HCT116 (cell line): ENCODE measurements at regions not wholly inside any gene's neighbourhood (a gene's known extent, or its start where the extent isn't known, plus 50 kb on each side); places are given as distances from the start of the nearest gene placed in this dataset.

ENCODE experiments used
- ATAC-seq: fragments of 200-7000 bp; cut with Tn5 transposase; 2 replicates; pipeline ENCODE4 v1.9.1; 2020; ENCODE audit warnings: mild to moderate bottlenecking, moderate library complexity
- BruUV-seq: library from RNA; stranded (reverse); fragments of 400-500 nt; replicated peaks from 2 replicates; lab custom pipeline; 2021; lab: Mats Ljungman, UMichigan
- CTCF ChIA-PET: fragments of 300-600 bp; sonication (Branson Sonifier 250); formaldehyde crosslinking; loops from one replicate; lab custom pipeline; 2021; ENCODE audit warnings: antibody characterized with exemption; lab: Charles Lee
- POLR2A ChIA-PET: fragments of 300-600, 350-600 bp; sonication (Branson Sonifier 250); formaldehyde crosslinking; loops from one replicate; lab custom pipeline; 2021; ENCODE audit warnings: antibody characterized with exemption; lab: Charles Lee
- RAD21 ChIA-PET, 2 experiments: fragments of 300-600 bp; sonication (Branson Sonifier 250); formaldehyde crosslinking; loops; one replicate each; lab custom pipeline; 2023; ENCODE audit warnings: low total read pairs in 2 of 2; ENCODE audit not compliant: uncharacterized antibody in 2 of 2, unreplicated experiment in 2 of 2, low non-redundant PET in 1 of 2; lab: Charles Lee
- DNase-seq: peaks from one replicate; pipeline ENCODE4 v3.0.0-alpha.2; 2010; ENCODE audit warnings: low read depth, low spot score
- H2AFZ ChIP-seq: fragments of 200-600 bp; shearing (Covaris generic), sonication (generic); 2 replicates; pipeline ENCODE4 v1.6.1; 2017; ENCODE audit warnings: low read depth, mixed run types, mixed read lengths, antibody characterized with exemption, low read length; ENCODE audit not compliant: poor library complexity, severe bottlenecking
- H3K27ac ChIP-seq: 2 replicates; pipeline ENCODE4 v1.5.1; 2012; ENCODE audit warnings: low read depth, low read length
- H3K27me3 ChIP-seq: fragments of 200-600 bp; sonication (generic); 2 replicates; pipeline ENCODE4 v1.6.1; 2016; ENCODE audit warnings: mixed run types, low read length, mixed read lengths; ENCODE audit not compliant: insufficient read depth
- H3K36me3 ChIP-seq, 2 experiments: fragments of 200-500 bp in 1 of 2; fragments of 200-600 bp in 1 of 2; sonication (Bioruptor generic) in 1 of 2; sonication (generic) in 1 of 2; 2 replicates each; pipeline versions ENCODE4 v1.5.1 to v1.6.1; 2014 to 2016; ENCODE audit warnings: low read length in 2 of 2, inconsistent platforms in 1 of 2, mixed read lengths in 1 of 2, mixed run types in 1 of 2; ENCODE audit not compliant: insufficient read depth in 2 of 2, control insufficient read depth in 1 of 2
- H3K4me1 ChIP-seq, 2 experiments: fragments of 200-600 bp in 1 of 2; sonication (generic) in 1 of 2; 2 replicates each; pipeline versions ENCODE4 v1.5.1 to v1.6.1; 2012 to 2017; ENCODE audit warnings: low read length in 2 of 2, inconsistent platforms in 1 of 2, mild to moderate bottlenecking in 1 of 2, mixed read lengths in 1 of 2, mixed run types in 1 of 2, moderate library complexity in 1 of 2; ENCODE audit not compliant: insufficient read depth in 2 of 2, control insufficient read depth in 1 of 2
- H3K4me2 ChIP-seq: fragments of 200-600 bp; sonication (generic); 2 replicates; pipeline ENCODE4 v1.6.1; 2017; ENCODE audit warnings: mixed run types, low read length, mixed read lengths
- H3K4me3 ChIP-seq, 2 experiments: fragments of 200-600 bp in 1 of 2; sonication (generic) in 1 of 2; replicated peaks in 1 of 2; 2 replicates each; pipeline ENCODE4 v1.5.1; 2011 to 2016; ENCODE audit warnings: low read length in 2 of 2, control low read depth in 1 of 2, low read depth in 1 of 2, mild to moderate bottlenecking in 1 of 2, mixed read lengths in 1 of 2, mixed run types in 1 of 2
- H3K79me2 ChIP-seq: fragments of 200-600 bp; sonication (generic); 2 replicates; pipeline ENCODE4 v1.6.1; 2017; ENCODE audit warnings: mild to moderate bottlenecking, mixed run types, low read length, moderate library complexity, mixed read lengths; ENCODE audit not compliant: insufficient read depth
- H3K9ac ChIP-seq: fragments of 200-600 bp; sonication (generic); 2 replicates; pipeline ENCODE4 v1.6.1; 2016; ENCODE audit warnings: low read length, mixed read lengths
- H3K9me2 ChIP-seq: fragments of 200-600 bp; sonication (generic), shearing (Covaris generic); 2 replicates; pipeline ENCODE4 v1.6.1; 2017; ENCODE audit warnings: mixed run types, mild to moderate bottlenecking, moderate library complexity; ENCODE audit not compliant: insufficient read depth
- H3K9me3 ChIP-seq, 2 experiments: fragments of 200-500 bp in 1 of 2; fragments of 200-600 bp in 1 of 2; sonication (Bioruptor generic) in 1 of 2; sonication (generic) in 1 of 2; 2 replicates each; pipeline ENCODE4 v1.6.1; 2014 to 2017; ENCODE audit warnings: low read length in 2 of 2, mixed read lengths in 2 of 2, inconsistent platforms in 1 of 2, low read depth in 1 of 2, mild to moderate bottlenecking in 1 of 2, mixed run types in 1 of 2, moderate library complexity in 1 of 2; ENCODE audit not compliant: control insufficient read depth in 1 of 2, insufficient read depth in 1 of 2
- H4K20me1 ChIP-seq: fragments of 200-600 bp; sonication (generic), shearing (Covaris generic); 2 replicates; pipeline ENCODE4 v1.6.1; 2017; ENCODE audit warnings: mixed run types, mild to moderate bottlenecking, moderate library complexity; ENCODE audit not compliant: insufficient read depth
- CBX3 ChIP-seq: IDR thresholded peaks from 2 replicates; pipeline ENCODE4 v1.6.1; 2012; ENCODE audit warnings: low read depth
- CEBPB ChIP-seq: IDR thresholded peaks from 2 replicates; pipeline ENCODE4 v1.6.1; 2012; ENCODE audit warnings: low read depth
- EGR1 ChIP-seq: IDR thresholded peaks from 2 replicates; pipeline ENCODE4 v1.6.1; 2012; ENCODE audit warnings: low read depth
- ELF1 ChIP-seq: IDR thresholded peaks from 2 replicates; pipeline ENCODE4 v1.6.1; 2012; ENCODE audit warnings: low read depth, borderline replicate concordance
- EZH2 ChIP-seq: fragments of 200-600 bp; sonication (generic); IDR thresholded peaks from 2 replicates; pipeline ENCODE4 v1.6.1; 2017; ENCODE audit warnings: antibody characterized with exemption, mixed run types
- EZH2phosphoT487 ChIP-seq: fragments of 200-600 bp; IDR thresholded peaks from 2 replicates; pipeline ENCODE4 v1.6.1; 2018; ENCODE audit warnings: antibody characterized with exemption, borderline replicate concordance
- FOSL1 ChIP-seq: IDR thresholded peaks from 2 replicates; pipeline ENCODE4 v1.6.1; 2012; ENCODE audit warnings: low read depth
- JUND ChIP-seq: IDR thresholded peaks from 2 replicates; pipeline ENCODE4 v1.6.1; 2012
- POLR2A ChIP-seq: IDR thresholded peaks from 2 replicates; pipeline ENCODE4 v1.7.0; 2011; ENCODE audit warnings: borderline replicate concordance; ENCODE audit not compliant: insufficient read depth, insufficient read length; ENCODE audit errors: extremely low read depth
- POLR2AphosphoS5 ChIP-seq: IDR thresholded peaks from 2 replicates; pipeline ENCODE4 v1.6.1; 2011; ENCODE audit warnings: mild to moderate bottlenecking, low read depth, low read length, moderate library complexity
- RAD21 ChIP-seq: IDR thresholded peaks from 2 replicates; pipeline ENCODE4 v1.6.1; 2012; ENCODE audit warnings: low read depth, mild to moderate bottlenecking
- SIN3A ChIP-seq: IDR thresholded peaks from 2 replicates; pipeline ENCODE4 v1.6.1; 2012; ENCODE audit warnings: low read depth
- SP1 ChIP-seq: IDR thresholded peaks from 2 replicates; pipeline ENCODE4 v1.6.1; 2012; ENCODE audit warnings: low read depth
- SRF ChIP-seq: IDR thresholded peaks from 2 replicates; pipeline ENCODE4 v1.6.1; 2012; ENCODE audit warnings: low read depth
- TCF7L2 ChIP-seq: IDR thresholded peaks from 2 replicates; pipeline ENCODE4 v1.7.0; 2011; ENCODE audit warnings: borderline replicate concordance, inconsistent platforms; ENCODE audit not compliant: insufficient read depth, insufficient read length; ENCODE audit errors: extremely low read depth
- YY1 ChIP-seq: IDR thresholded peaks from 2 replicates; pipeline ENCODE4 v1.6.1; 2011; ENCODE audit warnings: low read length, low read depth, moderate library complexity, mild to moderate bottlenecking; ENCODE audit not compliant: insufficient replicate concordance; ENCODE audit errors: extremely low read depth
- ZNF274 ChIP-seq: fragments of 200-500 bp; sonication (Bioruptor generic); IDR thresholded peaks from 2 replicates; pipeline ENCODE4 v1.6.1; 2014; ENCODE audit warnings: mild to moderate bottlenecking, low read depth, low read length, inconsistent platforms
- intact Hi-C: fragments of 100-400 bp; cut with micrococcal nuclease; formaldehyde crosslinking; loops from 2 replicates; pipeline ENCODE4 v1.10.0; 2022
- TF ChIP-seq, protein P1 (sequence below), 3 experiments: fragments of 200-600 bp in 1 of 3; sonication (generic) in 1 of 3; IDR thresholded peaks in 2 of 3; conservative IDR thresholded peaks in 1 of 3; 2 replicates each; pipeline ENCODE4 v1.5.1; 2012 to 2017; ENCODE audit warnings: low read depth in 2 of 3, low read length in 2 of 3, antibody characterized with exemption in 1 of 3, borderline replicate concordance in 1 of 3, control low read depth in 1 of 3, mild to moderate bottlenecking in 1 of 3, mixed read lengths in 1 of 3, mixed run types in 1 of 3, moderate library complexity in 1 of 3; ENCODE audit not compliant: insufficient read depth in 1 of 3
- TF ChIP-seq, protein P2 (sequence below): IDR thresholded peaks from 2 replicates; pipeline ENCODE4 v1.6.1; 2012

DNA sequence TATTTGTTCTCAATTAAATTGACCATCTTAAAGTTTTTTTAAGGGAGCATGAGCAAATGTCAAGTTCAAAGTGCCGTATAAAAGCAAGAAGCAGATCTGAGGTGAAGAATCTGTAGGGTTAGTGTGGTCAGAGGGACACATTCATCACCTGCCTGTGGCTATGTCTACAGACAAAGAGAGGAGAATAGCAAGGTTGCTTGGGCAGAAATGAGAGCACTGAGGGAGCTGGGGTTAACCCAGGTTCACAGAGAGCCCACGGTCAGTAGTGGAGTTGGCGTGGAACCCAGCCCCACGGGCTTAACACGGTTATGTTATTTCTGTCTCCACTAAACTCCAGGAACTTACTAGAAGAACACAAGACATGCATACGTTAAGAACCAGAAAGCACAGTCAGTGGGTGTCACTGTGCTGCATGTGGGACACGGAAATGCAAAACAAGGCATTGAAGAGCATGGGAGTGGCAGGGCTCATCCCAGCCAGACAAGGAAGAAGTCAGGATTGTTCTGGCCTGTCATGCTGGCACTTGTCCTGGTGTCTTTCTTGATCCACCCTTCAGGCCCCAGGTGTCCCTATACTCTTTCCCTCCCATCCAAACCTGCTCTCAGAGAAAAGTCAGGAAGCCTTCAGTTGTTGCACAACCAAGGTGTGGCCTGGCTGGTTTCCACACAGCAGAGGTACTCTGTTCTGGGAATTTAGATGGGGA, 95.5 kb upstream of the IVNS1ABP start:
- H3K27ac ChIP-seq: no peak overlapping the region
- intact Hi-C loops: no loop called here

DNA sequence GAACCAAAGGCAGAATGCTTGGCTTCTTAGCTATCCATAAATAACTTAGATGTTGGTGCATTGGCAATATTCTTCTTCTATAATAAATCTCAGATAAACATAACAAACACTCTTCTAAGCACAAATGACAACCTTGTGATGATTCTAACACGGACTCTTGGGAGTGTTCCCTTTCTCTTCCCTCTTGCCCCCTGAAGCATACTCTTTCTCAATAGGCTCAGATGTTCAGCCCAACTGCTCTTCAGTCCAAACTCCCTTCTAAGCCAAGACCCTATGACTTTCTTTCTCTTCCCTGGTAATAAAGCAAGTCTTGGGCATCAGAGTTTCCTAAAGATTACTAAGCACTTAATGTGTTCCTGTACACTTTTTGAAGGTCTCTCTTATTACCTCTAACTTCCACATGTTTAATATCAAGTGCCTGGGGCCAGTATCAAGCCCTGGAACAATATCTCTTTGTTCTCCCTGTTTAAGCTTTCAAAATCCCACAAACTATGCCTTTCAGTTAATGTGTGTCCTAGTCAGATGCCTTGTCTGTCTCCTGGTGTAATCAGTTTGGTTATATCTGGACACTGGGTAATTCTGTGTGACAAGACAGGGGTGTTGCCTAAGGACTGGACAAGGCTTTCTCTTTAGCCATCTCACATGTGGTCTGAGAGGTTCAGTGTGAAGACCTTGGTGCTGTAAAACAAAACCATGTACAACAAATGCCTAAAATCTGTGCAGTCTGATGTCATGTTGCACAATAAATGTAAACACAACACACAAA, 92.9 kb upstream of the IVNS1ABP start:
- no peak overlapping the region for H2AFZ ChIP-seq
- intact Hi-C loops: no loop called here
- no peaks in the 10 kb centered on the region for H4K20me1 ChIP-seq
- H3K27me3 ChIP-seq: no peaks in the 10 kb centered on the region
- ATAC-seq: no peak
- H3K9me2 ChIP-seq: no peaks in the 10 kb centered on the region
- H3K9ac ChIP-seq: no peak overlapping the region
- ChIA-PET POLR2A (no interaction called here), CTCF (no interaction called here), RAD21 (no interaction called here)
- no peaks in the 10 kb centered on the region for H3K79me2 ChIP-seq
- no peaks in the 10 kb centered on the region for H3K9me3 ChIP-seq
- H3K27ac ChIP-seq: no peak overlapping the region
- H3K36me3 ChIP-seq: no peaks in the 10 kb centered on the region
- no peak overlapping the region for H3K4me2 ChIP-seq
- no TSS peak for BruUV-seq
- no peaks in the 10 kb centered on the region for H3K4me1 ChIP-seq
- DNase-seq: no peak
- H3K4me3 ChIP-seq: no peak overlapping the region
- no peak for TF ChIP-seq JUND
- TF ChIP-seq CBX3: no peak
- no peak for TF ChIP-seq RAD21
- TF ChIP-seq EGR1: no peak
- TF ChIP-seq, protein P1, sequence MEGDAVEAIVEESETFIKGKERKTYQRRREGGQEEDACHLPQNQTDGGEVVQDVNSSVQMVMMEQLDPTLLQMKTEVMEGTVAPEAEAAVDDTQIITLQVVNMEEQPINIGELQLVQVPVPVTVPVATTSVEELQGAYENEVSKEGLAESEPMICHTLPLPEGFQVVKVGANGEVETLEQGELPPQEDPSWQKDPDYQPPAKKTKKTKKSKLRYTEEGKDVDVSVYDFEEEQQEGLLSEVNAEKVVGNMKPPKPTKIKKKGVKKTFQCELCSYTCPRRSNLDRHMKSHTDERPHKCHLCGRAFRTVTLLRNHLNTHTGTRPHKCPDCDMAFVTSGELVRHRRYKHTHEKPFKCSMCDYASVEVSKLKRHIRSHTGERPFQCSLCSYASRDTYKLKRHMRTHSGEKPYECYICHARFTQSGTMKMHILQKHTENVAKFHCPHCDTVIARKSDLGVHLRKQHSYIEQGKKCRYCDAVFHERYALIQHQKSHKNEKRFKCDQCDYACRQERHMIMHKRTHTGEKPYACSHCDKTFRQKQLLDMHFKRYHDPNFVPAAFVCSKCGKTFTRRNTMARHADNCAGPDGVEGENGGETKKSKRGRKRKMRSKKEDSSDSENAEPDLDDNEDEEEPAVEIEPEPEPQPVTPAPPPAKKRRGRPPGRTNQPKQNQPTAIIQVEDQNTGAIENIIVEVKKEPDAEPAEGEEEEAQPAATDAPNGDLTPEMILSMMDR (IDR thresholded peaks at IDR 0.05 in 2 of 3, conservative IDR thresholded peaks at IDR 0.05 in 1 of 3; ENCODE audit: borderline replicate concordance in 1 of 3, insufficient read depth in 1 of 3, low read depth in 2 of 3, low read length in 2 of 3): no peak
- TF ChIP-seq POLR2A: no peak
- no peak for TF ChIP-seq SP1
- TF ChIP-seq EZH2: no peak
- TF ChIP-seq YY1: no peak
- no peak for TF ChIP-seq ZNF274
- no peak for TF ChIP-seq POLR2AphosphoS5
- TF ChIP-seq FOSL1: no peak
- TF ChIP-seq SRF: no peak
- no peak for TF ChIP-seq ELF1
- no peak for TF ChIP-seq EZH2phosphoT487
- TF ChIP-seq SIN3A: no peak
- TF ChIP-seq, protein P2, sequence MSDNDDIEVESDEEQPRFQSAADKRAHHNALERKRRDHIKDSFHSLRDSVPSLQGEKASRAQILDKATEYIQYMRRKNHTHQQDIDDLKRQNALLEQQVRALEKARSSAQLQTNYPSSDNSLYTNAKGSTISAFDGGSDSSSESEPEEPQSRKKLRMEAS: no peak

More for the DNA sequence above, 95.5 kb upstream of the IVNS1ABP start:
- Histone ChIP-seq H2AFZ (no peak overlapping the region), H3K4me3 (no peak overlapping the region), H3K9me2 (no peaks in the 10 kb centered on the region), H3K79me2 (no peaks in the 10 kb centered on the region), H3K9me3 (no peaks in the 10 kb centered on the region), H4K20me1 (no peaks in the 10 kb centered on the region), H3K9ac (no peak overlapping the region), H3K36me3 (no peaks in the 10 kb centered on the region), H3K4me2 (no peak overlapping the region), H3K4me1 (no peaks in the 10 kb centered on the region), H3K27me3 (no peaks in the 10 kb centered on the region)
- no TSS peak for BruUV-seq
- ATAC-seq: no peak
- RAD21 ChIA-PET: no interaction called here
- POLR2A ChIA-PET: no interaction called here
- DNase-seq: no peak
- CTCF ChIA-PET: no interaction called here
- 0 out of 2 replicates have a peak, but pooled peaks have one; percentile 16 for TF ChIP-seq CEBPB
- TF ChIP-seq ZNF274: no peak
- TF ChIP-seq RAD21: no peak
- TF ChIP-seq EGR1: no peak
- TF ChIP-seq TCF7L2: no peak
- TF ChIP-seq POLR2A: no peak
